Adipocyte (in vitro differentiated cells): ENCODE measurements at regions not wholly inside any gene's neighbourhood (a gene's known extent, or its start where the extent isn't known, plus 50 kb on each side); places are given as distances from the start of the nearest gene placed in this dataset.

Experiments
- DNase-seq: peaks from one replicate; pipeline ENCODE4 v3.0.0-alpha.2; 2015; ENCODE audit warnings: low read depth
- H3K27me3 ChIP-seq: replicated peaks from 2 replicates; pipeline ENCODE4 v1.7.0; 2013; ENCODE audit warnings: mild to moderate bottlenecking, low read length, moderate library complexity; ENCODE audit not compliant: control insufficient read depth, insufficient read depth
- H3K36me3 ChIP-seq: 2 replicates; pipeline ENCODE4 v1.7.0; 2013; ENCODE audit warnings: low read length, mild to moderate bottlenecking, moderate library complexity; ENCODE audit not compliant: control insufficient read depth, insufficient read depth, severe bottlenecking
- H3K4me1 ChIP-seq: 2 replicates; pipeline ENCODE4 v1.7.0; 2013; ENCODE audit warnings: mild to moderate bottlenecking, low read length, moderate library complexity; ENCODE audit not compliant: control insufficient read depth, insufficient read depth
- H3K4me3 ChIP-seq: 2 replicates; pipeline ENCODE4 v1.7.0; 2013; ENCODE audit warnings: mild to moderate bottlenecking, low read length, moderate library complexity
- H3K9ac ChIP-seq: 2 replicates; pipeline ENCODE4 v1.7.0; 2013; ENCODE audit warnings: mild to moderate bottlenecking, low read length, moderate library complexity
- H3K9me3 ChIP-seq: 2 replicates; pipeline ENCODE4 v1.7.0; 2013; ENCODE audit warnings: mild to moderate bottlenecking, low read length, moderate library complexity; ENCODE audit not compliant: control insufficient read depth

- H3K4me1 ChIP-seq, result peaks cover 5% of the 10 kb centered on the region
- no peaks in the 10 kb centered on the region for H3K36me3 ChIP-seq
- no peaks in the 10 kb centered on the region for H3K27me3 ChIP-seq
- H3K9ac ChIP-seq, result no peak overlapping the region
- no peak for DNase-seq
- H3K9me3 ChIP-seq, result no peaks in the 10 kb centered on the region
- no peak overlapping the region for H3K4me3 ChIP-seq
Observed at GRCh38 chr14:87879389-87879788, 113.6 kb downstream of the GALC start.

DNA sequence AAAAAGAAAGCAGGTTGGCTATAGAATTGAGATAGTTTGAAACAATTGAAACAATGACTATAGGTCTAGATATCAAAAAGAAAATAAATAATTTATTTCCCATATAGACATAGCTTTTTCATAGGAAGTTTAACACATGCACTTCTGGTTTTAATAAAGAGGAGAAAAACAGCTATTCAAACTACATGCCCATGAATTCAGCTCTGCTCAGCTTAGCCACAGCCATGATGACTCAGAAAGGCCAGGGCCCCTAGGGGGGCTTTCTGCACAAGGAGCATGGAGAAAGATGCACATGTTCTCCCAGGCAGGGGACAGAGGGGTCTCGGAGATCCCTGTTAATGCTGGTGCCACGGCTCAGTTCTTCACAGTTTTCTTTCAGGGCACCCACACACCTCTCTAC, 114.0 kb downstream of the GALC start:
- Histone ChIP-seq H3K9me3 (no peaks in the 10 kb centered on the region), H3K9ac (no peak overlapping the region), H3K4me3 (no peak overlapping the region), H3K36me3 (no peaks in the 10 kb centered on the region), H3K4me1 (peaks cover 10% of the 10 kb centered on the region), H3K27me3 (no peaks in the 10 kb centered on the region)
- no peak for DNase-seq

GRCh38 chr14:87877877-87878276, 115.1 kb downstream of the GALC start:
- DNase-seq, result no peak
- Histone ChIP-seq H3K4me1 (peaks cover 10% of the 10 kb centered on the region), H3K36me3 (no peaks in the 10 kb centered on the region), H3K9ac (no peak overlapping the region), H3K27me3 (no peaks in the 10 kb centered on the region), H3K4me3 (no peak overlapping the region), H3K9me3 (no peaks in the 10 kb centered on the region)

GRCh38 chr14:87874676-87875075, 118.3 kb downstream of the GALC start:
- no peaks in the 10 kb centered on the region for H3K36me3 ChIP-seq
- peaks cover 18% of the 10 kb centered on the region for H3K4me1 ChIP-seq
- no peak for DNase-seq
- H3K27me3 ChIP-seq, result no peaks in the 10 kb centered on the region
- H3K9me3 ChIP-seq, result no peaks in the 10 kb centered on the region
- H3K4me3 ChIP-seq, result no peak overlapping the region
- H3K9ac ChIP-seq, result no peak overlapping the region

DNA sequence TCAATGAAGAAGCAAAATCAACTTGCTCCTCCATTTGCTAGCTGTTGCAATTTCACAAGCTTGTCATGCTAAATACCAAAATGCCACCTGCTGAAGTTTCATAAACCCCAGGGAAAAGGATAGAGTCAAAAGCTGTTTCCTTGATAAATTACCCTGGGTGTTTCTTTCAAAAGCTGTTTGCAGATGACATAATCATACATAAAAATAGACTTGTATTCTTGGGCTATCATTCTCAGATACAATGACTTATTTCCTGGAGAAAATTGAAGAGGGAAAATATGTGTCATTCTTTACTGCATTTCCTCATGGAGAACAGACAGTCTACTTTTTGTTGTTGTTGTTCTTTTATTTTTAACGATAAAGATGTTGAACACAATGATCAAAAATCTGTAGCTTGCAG, 119.2 kb downstream of the GALC start:
- no peak for DNase-seq
- Histone ChIP-seq H3K36me3 (no peaks in the 10 kb centered on the region), H3K27me3 (no peaks in the 10 kb centered on the region), H3K4me1 (peaks cover 25% of the 10 kb centered on the region), H3K4me3 (no peak overlapping the region), H3K9me3 (no peaks in the 10 kb centered on the region), H3K9ac (no peak overlapping the region)

GRCh38 chr14:87869619-87870583, 123.1 kb downstream of the GALC start:
- DNase-seq, result no peak
- no peaks in the 10 kb centered on the region for H3K27me3 ChIP-seq
- no peaks in the 10 kb centered on the region for H3K36me3 ChIP-seq
- peaks cover 25% of the 10 kb centered on the region for H3K4me1 ChIP-seq
- H3K9me3 ChIP-seq, result no peaks in the 10 kb centered on the region
- no peak overlapping the region for H3K4me3 ChIP-seq
- H3K9ac ChIP-seq, result no peak overlapping the region

GRCh38 chr14:87868920-87869319, 124.1 kb downstream of the GALC start:
- no peak for DNase-seq
- H3K4me1 ChIP-seq, result peaks cover 15% of the 10 kb centered on the region
- no peak overlapping the region for H3K4me3 ChIP-seq
- H3K9ac ChIP-seq, result no peak overlapping the region
- no peaks in the 10 kb centered on the region for H3K9me3 ChIP-seq
- H3K27me3 ChIP-seq, result no peaks in the 10 kb centered on the region
- no peaks in the 10 kb centered on the region for H3K36me3 ChIP-seq

DNA sequence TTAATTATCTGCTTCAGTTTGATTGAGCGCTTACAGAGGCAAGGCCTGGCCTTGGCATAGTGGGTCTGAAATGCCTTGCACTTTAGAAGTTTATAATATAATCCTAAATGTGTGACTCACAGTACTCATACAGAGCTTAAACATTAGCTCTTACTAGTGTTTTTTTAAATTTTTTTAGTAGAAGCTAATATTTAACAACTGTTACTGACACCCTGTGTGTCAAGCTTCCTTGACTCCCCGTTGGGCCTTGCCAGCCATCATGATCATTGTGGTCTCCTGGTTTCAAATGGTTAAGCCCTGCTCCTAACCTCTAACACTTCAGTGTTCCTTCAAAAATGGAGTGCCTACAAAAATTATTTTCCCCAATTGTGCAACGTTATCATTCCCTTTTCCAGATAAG, 126.9 kb downstream of the GALC start:
- Histone ChIP-seq H3K9me3 (no peaks in the 10 kb centered on the region), H3K9ac (no peak overlapping the region), H3K27me3 (no peaks in the 10 kb centered on the region), H3K4me3 (no peak overlapping the region), H3K4me1 (peaks cover 15% of the 10 kb centered on the region), H3K36me3 (no peaks in the 10 kb centered on the region)
- no peak for DNase-seq

- DNase-seq, result no peak
- Histone ChIP-seq H3K9ac (no peak overlapping the region), H3K36me3 (no peaks in the 10 kb centered on the region), H3K27me3 (no peaks in the 10 kb centered on the region), H3K4me3 (no peak overlapping the region), H3K9me3 (no peaks in the 10 kb centered on the region), H3K4me1 (peaks cover 7% of the 10 kb centered on the region)
Observed at GRCh38 chr14:87864356-87865270, 128.4 kb downstream of the GALC start.

GRCh38 chr14:87863047-87863446, 129.9 kb downstream of the GALC start:
- Histone ChIP-seq H3K9me3 (no peaks in the 10 kb centered on the region), H3K4me1 (no peaks in the 10 kb centered on the region), H3K36me3 (no peaks in the 10 kb centered on the region), H3K4me3 (no peak overlapping the region), H3K27me3 (no peaks in the 10 kb centered on the region), H3K9ac (no peak overlapping the region)
- no peak for DNase-seq

GRCh38 chr14:87852107-87852506, 140.9 kb downstream of the GALC start:
- no peaks in the 10 kb centered on the region for H3K4me1 ChIP-seq
- DNase-seq, result no peak
- no peaks in the 10 kb centered on the region for H3K9me3 ChIP-seq
- no peaks in the 10 kb centered on the region for H3K36me3 ChIP-seq
- H3K9ac ChIP-seq, result no peak overlapping the region
- no peaks in the 10 kb centered on the region for H3K27me3 ChIP-seq
- no peak overlapping the region for H3K4me3 ChIP-seq
